Large intestine (tissue), 3 donors: ENCODE measurements at regions not wholly inside any gene's neighbourhood (a gene's known extent, or its start where the extent isn't known, plus 50 kb on each side); places are given as distances from the start of the nearest gene placed in this dataset.

ENCODE experiments used
- DNase-seq, 2 donors: peaks; one replicate each; pipeline versions ENCODE4 v3.0.0 to v3.0.0-alpha.2; 2013
- H3K27ac ChIP-seq: one replicate; pipeline ENCODE4 v1.5.1; 2013; ENCODE audit warnings: low read length
- H3K27me3 ChIP-seq: 2 replicates; pipeline ENCODE4 v1.6.1; 2013; ENCODE audit warnings: low read length; ENCODE audit not compliant: control insufficient read depth, insufficient read depth
- H3K36me3 ChIP-seq: 2 replicates; pipeline ENCODE4 v1.6.1; 2013; ENCODE audit warnings: low read length; ENCODE audit not compliant: control insufficient read depth, insufficient read depth
- H3K4me1 ChIP-seq: one replicate; pipeline ENCODE4 v1.6.1; 2013; ENCODE audit warnings: low read length; ENCODE audit not compliant: control insufficient read depth, insufficient read depth
- H3K4me3 ChIP-seq: one replicate; pipeline ENCODE4 v1.5.1; 2013; ENCODE audit warnings: low read length
- H3K9me3 ChIP-seq: one replicate; pipeline ENCODE4 v1.6.1; 2013; ENCODE audit warnings: mild to moderate bottlenecking, low read depth, low read length, moderate library complexity; ENCODE audit not compliant: control insufficient read depth
- WGBS: methylation state at CpG from one replicate; pipeline ENCODE4 v1.1.5; 2013; ENCODE audit warnings: low lambda C conversion rate; ENCODE audit not compliant: insufficient coverage; 5-methylcytosine and 5-hydroxymethylcytosine counted together

GRCh38 chr13:103395139-103395538 is 328.9 kb upstream of the SLC10A2 start:
- H3K4me1 ChIP-seq = peaks cover 10% of the 10 kb centered on the region
- 100% methylated on average over 2 of the region's 2 CpGs for WGBS

GRCh38 chr13:103394618-103395017 is 328.4 kb upstream of the SLC10A2 start:
- peaks cover 10% of the 10 kb centered on the region for H3K4me1 ChIP-seq
- peaks cover 7% of the 10 kb centered on the region for H3K9me3 ChIP-seq
- H3K4me3 ChIP-seq = no peak overlapping the region
- H3K27ac ChIP-seq = no peak overlapping the region
- H3K36me3 ChIP-seq = no peaks in the 10 kb centered on the region
- WGBS = no CpG with 5 or more reads among the region's 2 CpGs
- no peak for DNase-seq
- no peaks in the 10 kb centered on the region for H3K27me3 ChIP-seq

More at GRCh38 chr13:103395139-103395538, 328.9 kb upstream of the SLC10A2 start:
- Histone ChIP-seq H3K4me3 (no peak overlapping the region), H3K27me3 (no peaks in the 10 kb centered on the region), H3K27ac (no peak overlapping the region), H3K9me3 (peaks cover 7% of the 10 kb centered on the region), H3K36me3 (no peaks in the 10 kb centered on the region)
- no peak for DNase-seq

DNA sequence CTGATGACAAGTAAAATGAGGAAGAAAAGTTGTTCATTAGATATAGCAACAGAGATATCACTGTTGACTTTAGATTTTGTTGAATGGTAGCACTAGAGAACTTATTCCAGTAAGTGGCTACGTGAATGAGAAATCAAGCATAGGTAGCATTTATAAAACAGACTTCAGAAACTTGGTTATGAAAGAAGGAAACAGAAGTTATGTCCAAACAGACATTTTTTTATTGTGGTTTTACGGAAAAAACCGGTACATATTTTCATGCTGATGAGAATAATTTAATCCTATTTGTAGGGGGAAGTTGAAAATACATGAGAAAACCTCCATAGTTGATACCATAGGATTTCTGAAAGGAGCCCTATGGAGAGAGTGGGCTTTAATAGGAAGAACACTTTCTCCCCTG is 325.7 kb upstream of the SLC10A2 start:
- Histone ChIP-seq H3K27me3 (no peaks in the 10 kb centered on the region), H3K27ac (no peak overlapping the region), H3K4me1 (peaks cover under 1% of the 10 kb centered on the region), H3K36me3 (no peaks in the 10 kb centered on the region), H3K4me3 (no peak overlapping the region), H3K9me3 (no peaks in the 10 kb centered on the region)
- DNase-seq = no peak
- WGBS = 94% methylated on average over 2 of the region's 3 CpGs

GRCh38 chr13:103388839-103389238 is 322.6 kb upstream of the SLC10A2 start:
- Histone ChIP-seq H3K27me3 (no peaks in the 10 kb centered on the region), H3K36me3 (no peaks in the 10 kb centered on the region), H3K4me3 (no peak overlapping the region), H3K9me3 (no peaks in the 10 kb centered on the region), H3K27ac (no peak overlapping the region), H3K4me1 (no peaks in the 10 kb centered on the region)
- no CpG with 5 or more reads among the region's 1 CpG for WGBS
- DNase-seq = no peak

- no peak overlapping the region for H3K27ac ChIP-seq
- no peak for DNase-seq
- H3K27me3 ChIP-seq = no peaks in the 10 kb centered on the region
- no peaks in the 10 kb centered on the region for H3K36me3 ChIP-seq
- no peak overlapping the region for H3K4me3 ChIP-seq
- no peaks in the 10 kb centered on the region for H3K4me1 ChIP-seq
- WGBS = no CpG with 5 or more reads among the region's 3 CpGs
- peaks cover 8% of the 10 kb centered on the region for H3K9me3 ChIP-seq
Observed at GRCh38 chr13:103386341-103386740, 320.1 kb upstream of the SLC10A2 start.

- no peaks in the 10 kb centered on the region for H3K27me3 ChIP-seq
- no peaks in the 10 kb centered on the region for H3K9me3 ChIP-seq
- no CpG with 5 or more reads among the region's 4 CpGs for WGBS
- no peaks in the 10 kb centered on the region for H3K36me3 ChIP-seq
- no peak for DNase-seq
- no peak overlapping the region for H3K4me3 ChIP-seq
- no peak overlapping the region for H3K27ac ChIP-seq
- no peaks in the 10 kb centered on the region for H3K4me1 ChIP-seq
Observed at GRCh38 chr13:103373916-103374315, 307.7 kb upstream of the SLC10A2 start.

DNA sequence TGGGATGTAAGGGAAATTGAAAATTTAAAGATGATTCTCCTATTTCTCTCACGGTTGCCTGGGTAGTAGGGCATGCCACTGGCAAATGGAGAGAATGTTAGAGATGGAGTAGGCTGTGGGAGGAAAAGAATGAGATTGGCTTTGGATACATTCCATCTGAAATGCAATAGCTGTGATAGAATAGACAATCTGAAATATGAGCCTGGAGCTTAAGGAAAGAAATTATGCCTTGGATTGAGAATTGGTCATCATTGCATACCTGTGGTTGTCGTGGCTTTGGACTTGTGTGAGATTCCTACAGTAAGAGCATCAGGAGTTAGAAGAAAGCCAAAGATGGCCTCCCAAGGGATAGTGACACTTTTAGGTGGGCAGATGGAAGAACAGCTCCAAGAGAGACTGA is 305.1 kb upstream of the SLC10A2 start:
- no peak for DNase-seq
- Histone ChIP-seq H3K36me3 (no peaks in the 10 kb centered on the region), H3K4me1 (no peaks in the 10 kb centered on the region), H3K4me3 (no peak overlapping the region), H3K27ac (no peak overlapping the region), H3K9me3 (no peaks in the 10 kb centered on the region), H3K27me3 (no peaks in the 10 kb centered on the region)
- 86% methylated on average over 1 of the region's 2 CpGs for WGBS

GRCh38 chr13:103370790-103371189 is 304.6 kb upstream of the SLC10A2 start:
- H3K4me1 ChIP-seq = no peaks in the 10 kb centered on the region
- H3K36me3 ChIP-seq = no peaks in the 10 kb centered on the region
- H3K9me3 ChIP-seq = no peaks in the 10 kb centered on the region
- WGBS = no CpG with 5 or more reads among the region's 1 CpG
- H3K27ac ChIP-seq = no peak overlapping the region
- H3K4me3 ChIP-seq = no peak overlapping the region
- H3K27me3 ChIP-seq = no peaks in the 10 kb centered on the region
- DNase-seq = no peak

- Histone ChIP-seq H3K9me3 (no peaks in the 10 kb centered on the region), H3K27me3 (no peaks in the 10 kb centered on the region), H3K27ac (peak overlapping the region; percentile 46), H3K4me1 (peaks cover 5% of the 10 kb centered on the region), H3K36me3 (no peaks in the 10 kb centered on the region), H3K4me3 (no peak overlapping the region)
- DNase-seq = peak in 1 of 2 donors; percentile 43
- 39% methylated on average over 2 of the region's 6 CpGs for WGBS
Observed at GRCh38 chr13:103358255-103358932, 292.2 kb upstream of the SLC10A2 start.

- no peaks in the 10 kb centered on the region for H3K27me3 ChIP-seq
- WGBS = 43% methylated on average over 1 of the region's 6 CpGs
- H3K4me3 ChIP-seq = no peak overlapping the region
- no peak overlapping the region for H3K27ac ChIP-seq
- peaks cover 5% of the 10 kb centered on the region for H3K4me1 ChIP-seq
- H3K9me3 ChIP-seq = no peaks in the 10 kb centered on the region
- H3K36me3 ChIP-seq = no peaks in the 10 kb centered on the region
- DNase-seq = peak in 1 of 2 donors; percentile 7
Observed at GRCh38 chr13:103356226-103356864, 290.1 kb upstream of the SLC10A2 start.

DNA sequence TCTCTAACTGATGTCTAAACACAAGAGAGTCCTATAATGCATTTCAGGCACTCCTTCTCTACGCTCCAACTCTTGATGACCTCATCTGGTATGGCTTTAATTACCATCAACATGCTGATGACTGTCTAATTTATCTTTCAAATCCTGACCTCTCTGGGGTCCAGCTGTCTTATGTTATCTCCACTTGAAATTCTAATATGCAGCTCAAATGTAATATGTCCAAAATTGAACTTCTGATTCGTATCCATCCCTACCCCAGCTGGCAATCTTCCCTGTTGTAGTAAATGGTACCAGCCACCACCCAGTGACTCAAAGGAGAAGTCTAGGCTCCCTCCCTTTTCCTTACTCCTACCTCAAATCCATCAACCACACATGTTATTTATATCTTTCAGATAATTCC is 288.0 kb upstream of the SLC10A2 start:
- WGBS = 75% methylated on average over 1 of the region's 2 CpGs
- DNase-seq = no peak

More for the DNA sequence above, 288.0 kb upstream of the SLC10A2 start:
- H3K27me3 ChIP-seq = no peaks in the 10 kb centered on the region
- no peaks in the 10 kb centered on the region for H3K9me3 ChIP-seq
- H3K36me3 ChIP-seq = no peaks in the 10 kb centered on the region
- peaks cover 9% of the 10 kb centered on the region for H3K4me1 ChIP-seq
- no peak overlapping the region for H3K4me3 ChIP-seq
- H3K27ac ChIP-seq = no peak overlapping the region
